ENCODE measurements at regions not wholly inside any gene's neighbourhood (a gene's known extent, or its start where the extent isn't known, plus 50 kb on each side); places are given as distances from the start of the nearest gene placed in this dataset.
"Not testable (repeated sequence)": the region's sequence is repeated elsewhere in the genome, so short reads cannot be mapped to it uniquely, and the experiment has no call there.

GRCh38 chr12:53877961-53878360 lies 60.7 kb upstream of the HOXC13 start:
- DNase-seq = not testable (repeated sequence)

GRCh38 chr12:53887006-53887405 lies 51.6 kb upstream of the HOXC13 start:
- DNase-seq = no peak

- no peak for DNase-seq
Observed at GRCh38 chr12:53887881-53888280, 50.8 kb upstream of the HOXC13 start.

All from NCI-H226 (cell line).